Suprapubic skin (tissue), 4 donors: ENCODE measurements at regions not wholly inside any gene's neighbourhood (a gene's known extent, or its start where the extent isn't known, plus 50 kb on each side); places are given as distances from the start of the nearest gene placed in this dataset.

Experiments
- DNase-seq, 2 donors: peaks; one replicate each; pipeline ENCODE4 v3.0.0-alpha.2; 2019; ENCODE audit warnings: low spot score in 2 of 2
- H3K27ac ChIP-seq: fragments of 200-600 bp; sonication (generic); one replicate; pipeline ENCODE4 v1.5.1; 2019
- H3K27me3 ChIP-seq: fragments of 200-600 bp; sonication (generic); one replicate; pipeline ENCODE4 v1.5.1; 2019
- H3K36me3 ChIP-seq: fragments of 200-600 bp; sonication (generic); one replicate; pipeline ENCODE4 v1.5.1; 2019
- H3K4me1 ChIP-seq: fragments of 200-600 bp; sonication (generic); one replicate; pipeline ENCODE4 v1.5.1; 2019
- H3K4me3 ChIP-seq: fragments of 200-600 bp; sonication (generic); one replicate; pipeline ENCODE4 v1.5.1; 2019; ENCODE audit warnings: mild to moderate bottlenecking
- H3K9me3 ChIP-seq: fragments of 200-600 bp; sonication (generic); one replicate; pipeline ENCODE4 v1.5.1; 2019
- EP300 ChIP-seq: sonication (generic); formaldehyde crosslinking; IDR thresholded peaks from one replicate; pipeline ENCODE4 v1.6.1; 2017; ENCODE audit warnings: antibody characterized with exemption
- POLR2A ChIP-seq, 2 donors: fragments of 450-650 bp; IDR thresholded peaks; one replicate each; pipeline ENCODE4 v1.6.1; 2017; ENCODE audit warnings: antibody characterized with exemption in 2 of 2, mild to moderate bottlenecking in 2 of 2, moderate library complexity in 2 of 2
- POLR2AphosphoS5 ChIP-seq, 3 donors: sonication (generic); formaldehyde crosslinking; IDR thresholded peaks; one replicate each; pipeline ENCODE4 v1.6.1; 2017; ENCODE audit warnings: antibody characterized with exemption in 3 of 3
- WGBS: methylation state at CpG from one replicate; pipeline ENCODE4 v1.1.5; 2018; 5-methylcytosine and 5-hydroxymethylcytosine counted together
- TF ChIP-seq, protein P1 (sequence below), 2 donors: fragments of 200-600 bp in 1 of 2; fragments of 450-650 bp in 1 of 2; sonication (generic) in 1 of 2; IDR thresholded peaks; one replicate each; pipeline ENCODE4 v1.5.1; 2016 to 2019; ENCODE audit warnings: antibody characterized with exemption in 2 of 2, mild to moderate bottlenecking in 1 of 2, moderate library complexity in 1 of 2

DNA sequence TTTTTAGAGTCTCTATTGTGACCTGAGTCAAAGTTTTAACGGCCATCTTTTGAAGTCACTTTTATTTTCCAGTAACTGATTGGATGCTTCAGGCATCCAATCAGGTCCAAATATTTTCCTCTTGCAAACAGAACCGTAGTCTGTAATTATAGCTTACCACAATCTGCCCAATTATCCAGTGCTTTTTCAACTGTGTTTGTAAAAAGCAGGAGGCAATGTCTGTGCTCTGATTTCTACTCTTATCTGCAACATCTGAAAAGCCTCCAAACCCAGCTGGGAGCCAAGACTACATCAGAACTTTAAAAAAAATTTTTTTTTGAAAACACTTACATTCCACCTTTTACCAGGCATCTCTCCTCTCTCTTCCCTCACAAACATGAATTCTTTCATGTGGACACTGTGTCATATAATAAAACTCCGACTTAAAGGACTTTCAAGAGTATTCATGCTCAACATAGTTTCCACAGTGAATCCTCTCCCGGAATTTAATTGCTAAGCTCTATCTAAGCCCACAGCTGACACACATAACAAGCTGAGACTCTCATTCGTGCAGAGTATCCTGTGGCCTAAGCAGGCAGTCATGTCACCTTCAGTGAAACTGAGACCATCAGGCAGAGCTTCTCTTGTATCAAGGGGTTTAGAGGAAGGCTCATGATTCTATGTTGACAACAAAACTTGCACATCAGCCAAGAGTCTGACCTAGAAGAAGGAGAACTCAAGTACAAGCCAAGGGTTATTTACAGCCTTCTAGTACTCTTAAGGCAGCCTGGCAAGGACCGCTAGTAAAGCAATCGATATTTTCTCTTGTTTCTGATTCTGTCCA lies 272.7 kb downstream of the TLE1 start:
- Histone ChIP-seq H3K36me3 (no peaks in the 10 kb centered on the region), H3K9me3 (no peaks in the 10 kb centered on the region), H3K4me3 (no peak overlapping the region), H3K4me1 (no peaks in the 10 kb centered on the region), H3K27ac (no peak overlapping the region), H3K27me3 (no peaks in the 10 kb centered on the region)
- WGBS: 55% methylated on average over 7 of the region's 7 CpGs
- no peak for DNase-seq
- TF ChIP-seq EP300 (no peak), POLR2AphosphoS5 (IDR thresholded peaks at IDR 0.05) (no peak), POLR2A (IDR thresholded peaks at IDR 0.05) (no peak)
- TF ChIP-seq, protein P1, sequence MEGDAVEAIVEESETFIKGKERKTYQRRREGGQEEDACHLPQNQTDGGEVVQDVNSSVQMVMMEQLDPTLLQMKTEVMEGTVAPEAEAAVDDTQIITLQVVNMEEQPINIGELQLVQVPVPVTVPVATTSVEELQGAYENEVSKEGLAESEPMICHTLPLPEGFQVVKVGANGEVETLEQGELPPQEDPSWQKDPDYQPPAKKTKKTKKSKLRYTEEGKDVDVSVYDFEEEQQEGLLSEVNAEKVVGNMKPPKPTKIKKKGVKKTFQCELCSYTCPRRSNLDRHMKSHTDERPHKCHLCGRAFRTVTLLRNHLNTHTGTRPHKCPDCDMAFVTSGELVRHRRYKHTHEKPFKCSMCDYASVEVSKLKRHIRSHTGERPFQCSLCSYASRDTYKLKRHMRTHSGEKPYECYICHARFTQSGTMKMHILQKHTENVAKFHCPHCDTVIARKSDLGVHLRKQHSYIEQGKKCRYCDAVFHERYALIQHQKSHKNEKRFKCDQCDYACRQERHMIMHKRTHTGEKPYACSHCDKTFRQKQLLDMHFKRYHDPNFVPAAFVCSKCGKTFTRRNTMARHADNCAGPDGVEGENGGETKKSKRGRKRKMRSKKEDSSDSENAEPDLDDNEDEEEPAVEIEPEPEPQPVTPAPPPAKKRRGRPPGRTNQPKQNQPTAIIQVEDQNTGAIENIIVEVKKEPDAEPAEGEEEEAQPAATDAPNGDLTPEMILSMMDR (IDR thresholded peaks at IDR 0.05): no peak

DNA sequence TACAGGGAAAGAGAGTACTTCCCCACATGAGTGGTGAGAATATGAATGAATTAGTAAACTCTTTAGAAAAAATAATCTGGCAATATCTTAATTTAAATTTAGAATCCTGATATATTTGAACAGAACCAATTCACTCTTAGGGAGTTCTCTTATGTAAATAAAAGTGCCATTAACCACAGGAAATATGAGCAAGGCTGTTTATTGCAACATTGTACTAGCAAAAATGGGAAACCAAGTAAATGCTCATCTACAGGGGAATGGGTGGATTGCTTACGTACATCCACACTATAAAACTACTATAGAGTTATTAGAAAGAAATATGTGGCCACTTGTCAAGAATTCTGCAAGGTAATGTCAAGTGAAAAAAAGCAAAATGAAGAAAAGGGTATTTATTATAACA lies 274.5 kb downstream of the TLE1 start:
- TF ChIP-seq EP300 (no peak), POLR2A (IDR thresholded peaks at IDR 0.05) (no peak), POLR2AphosphoS5 (IDR thresholded peaks at IDR 0.05) (no peak)
- TF ChIP-seq, protein P1 (IDR thresholded peaks at IDR 0.05): no peak
- Histone ChIP-seq H3K4me1 (no peaks in the 10 kb centered on the region), H3K27me3 (no peaks in the 10 kb centered on the region), H3K36me3 (no peaks in the 10 kb centered on the region), H3K4me3 (no peak overlapping the region), H3K9me3 (no peaks in the 10 kb centered on the region), H3K27ac (no peak overlapping the region)
- no peak for DNase-seq
- WGBS: 96% methylated on average over 1 of the region's 1 CpG

DNA sequence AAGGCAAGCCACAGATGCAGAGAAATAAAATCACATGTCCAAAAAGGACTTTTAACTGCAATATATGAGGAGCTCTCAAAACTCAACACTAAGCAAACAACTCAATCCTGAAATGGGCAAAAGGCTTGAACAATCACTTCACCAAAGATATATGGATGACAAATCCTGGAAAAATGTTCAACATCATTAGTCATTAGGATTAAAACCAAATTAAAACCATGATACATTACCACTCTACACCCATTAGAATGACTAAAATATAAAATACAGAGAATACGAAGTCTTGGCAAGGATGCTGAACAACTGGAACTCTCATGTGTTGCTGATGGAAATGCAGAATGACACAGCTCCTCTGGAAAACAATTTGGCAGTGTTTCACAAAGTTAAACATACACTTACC lies 277.4 kb downstream of the TLE1 start:
- Histone ChIP-seq H3K4me3 (no peak overlapping the region), H3K9me3 (no peaks in the 10 kb centered on the region), H3K27me3 (no peaks in the 10 kb centered on the region), H3K27ac (no peak overlapping the region), H3K36me3 (no peaks in the 10 kb centered on the region), H3K4me1 (no peaks in the 10 kb centered on the region)
- WGBS: 42% methylated on average over 1 of the region's 1 CpG
- no peak for TF ChIP-seq POLR2AphosphoS5 (IDR thresholded peaks at IDR 0.05)
- TF ChIP-seq EP300: no peak
- TF ChIP-seq POLR2A (IDR thresholded peaks at IDR 0.05): no peak
- TF ChIP-seq, protein P1 (IDR thresholded peaks at IDR 0.05): no peak
- DNase-seq: no peak

DNA sequence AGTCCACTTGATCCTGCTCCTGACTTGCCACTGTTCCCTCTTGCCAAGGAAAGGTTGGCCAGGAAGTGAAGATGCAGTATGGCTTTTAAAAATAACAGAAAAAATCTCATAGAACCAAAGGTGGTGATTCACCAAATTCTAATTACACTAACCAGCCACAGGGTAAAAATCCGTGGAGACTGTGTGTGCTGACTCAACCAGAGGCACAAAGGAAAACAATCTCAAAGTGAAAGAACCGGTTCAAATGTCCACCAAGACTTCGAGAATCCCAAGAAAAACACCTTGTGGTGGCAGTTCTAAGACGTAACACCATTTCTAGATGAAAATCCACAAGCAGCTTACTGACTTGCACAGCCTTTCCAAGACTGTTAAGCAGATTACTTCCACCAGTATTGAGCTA lies 279.1 kb downstream of the TLE1 start:
- DNase-seq: no peak
- Histone ChIP-seq H3K9me3 (no peaks in the 10 kb centered on the region), H3K27me3 (no peaks in the 10 kb centered on the region), H3K27ac (no peak overlapping the region), H3K4me1 (no peaks in the 10 kb centered on the region), H3K4me3 (no peak overlapping the region), H3K36me3 (no peaks in the 10 kb centered on the region)
- 48% methylated on average over 4 of the region's 4 CpGs for WGBS
- TF ChIP-seq POLR2A (IDR thresholded peaks at IDR 0.05): no peak
- no peak for TF ChIP-seq POLR2AphosphoS5 (IDR thresholded peaks at IDR 0.05)
- TF ChIP-seq EP300: no peak
- TF ChIP-seq, protein P1 (IDR thresholded peaks at IDR 0.05): no peak

- H3K36me3 ChIP-seq: no peaks in the 10 kb centered on the region
- H3K9me3 ChIP-seq: no peaks in the 10 kb centered on the region
- H3K4me3 ChIP-seq: no peak overlapping the region
- no peak for DNase-seq
- H3K27me3 ChIP-seq: no peaks in the 10 kb centered on the region
- no peak overlapping the region for H3K27ac ChIP-seq
- H3K4me1 ChIP-seq: no peaks in the 10 kb centered on the region
- no peak for TF ChIP-seq POLR2AphosphoS5 (IDR thresholded peaks at IDR 0.05)
- no peak for TF ChIP-seq EP300
- TF ChIP-seq, protein P1 (IDR thresholded peaks at IDR 0.05): no peak
- TF ChIP-seq POLR2A (IDR thresholded peaks at IDR 0.05): no peak
Observed at GRCh38 chr9:81408951-81409350, 280.4 kb downstream of the TLE1 start.
